ENCODE measurements at regions not wholly inside any gene's neighbourhood (a gene's known extent, or its start where the extent isn't known, plus 50 kb on each side); places are given as distances from the start of the nearest gene placed in this dataset.
"Not testable (repeated sequence)": the region's sequence is repeated elsewhere in the genome, so short reads cannot be mapped to it uniquely, and the experiment has no call there.

DNA sequence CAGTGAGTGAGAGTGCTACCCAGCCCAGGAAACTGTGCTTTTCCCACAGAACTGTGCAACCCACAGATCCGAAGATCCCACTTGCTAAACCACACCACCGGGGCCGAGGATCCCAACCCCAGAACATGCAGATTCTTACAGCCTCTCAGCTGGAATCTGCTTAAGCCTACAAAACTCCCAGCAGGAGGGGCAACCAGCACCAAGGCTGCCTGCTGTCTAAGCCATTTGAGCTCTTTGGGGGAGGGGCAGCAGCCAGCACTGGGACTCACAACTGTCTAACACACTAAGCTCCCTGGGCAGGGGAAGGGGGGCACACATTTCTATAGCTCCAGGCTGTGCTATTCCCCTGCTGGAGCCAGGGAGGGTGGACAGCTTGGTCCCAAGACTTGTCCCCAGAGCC lies 529.9 kb downstream of the XPNPEP1 start:
- DNase-seq, result peak in 1 of 3 experiments; percentile 7

DNA sequence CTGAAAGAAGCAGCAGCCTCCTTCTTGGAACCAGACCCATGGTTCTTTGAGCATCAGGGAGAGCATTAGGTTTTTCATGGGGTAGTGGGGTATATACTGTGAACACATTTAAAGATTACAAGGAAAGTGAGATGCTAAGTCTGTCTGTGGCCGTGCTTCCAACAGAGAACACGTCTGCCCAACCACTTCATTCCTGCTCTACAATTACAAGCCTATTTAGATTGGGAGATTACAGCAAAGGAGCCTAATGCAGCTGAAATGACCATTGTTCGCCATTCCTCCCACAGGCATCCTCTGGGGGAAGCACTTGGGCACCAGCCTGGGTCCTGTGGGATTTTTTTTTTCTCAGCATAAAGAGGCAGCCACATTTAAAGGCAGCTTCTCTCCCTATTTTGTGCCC lies 536.4 kb downstream of the XPNPEP1 start:
- no peak for DNase-seq

DNA sequence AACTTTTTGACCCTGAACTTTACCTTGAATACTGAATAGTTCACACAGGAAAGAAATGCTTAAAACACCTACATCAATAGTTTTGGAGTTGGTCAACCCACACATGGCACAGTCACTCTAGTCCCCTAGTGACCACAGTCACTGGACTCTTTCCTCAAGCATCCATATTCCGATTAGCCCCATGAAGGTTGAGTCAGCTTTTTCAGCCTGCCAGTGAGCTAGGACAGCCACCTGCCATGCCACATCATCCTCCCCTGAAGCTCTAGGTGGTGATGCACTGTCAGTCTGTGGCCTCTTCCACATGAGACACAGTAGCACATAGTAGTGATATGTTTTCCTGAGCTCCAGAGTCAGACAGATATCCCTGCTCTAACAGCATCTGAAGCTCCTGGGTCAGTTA lies 537.2 kb downstream of the XPNPEP1 start:
- no peak for DNase-seq

DNA sequence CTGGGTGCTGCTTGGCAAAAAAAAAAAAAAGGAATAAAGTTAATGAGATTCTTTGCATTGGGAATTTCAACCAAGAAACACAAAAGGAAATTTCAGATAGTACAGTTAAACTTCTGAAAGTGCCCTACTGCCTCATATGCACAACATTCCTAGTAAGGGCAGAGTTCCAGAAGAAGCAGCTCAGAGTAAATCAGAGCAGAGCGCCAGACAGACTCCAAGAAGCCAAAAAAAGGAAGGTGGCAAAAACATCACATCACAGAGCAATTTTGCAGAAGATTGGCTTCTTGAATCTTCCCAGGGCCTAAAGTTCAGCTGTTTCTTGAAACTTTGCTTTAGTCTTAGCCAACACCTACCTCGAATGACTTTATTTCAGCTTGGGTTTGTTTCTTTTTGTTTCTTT lies 544.1 kb downstream of the XPNPEP1 start:
- DNase-seq, result no peak

DNA sequence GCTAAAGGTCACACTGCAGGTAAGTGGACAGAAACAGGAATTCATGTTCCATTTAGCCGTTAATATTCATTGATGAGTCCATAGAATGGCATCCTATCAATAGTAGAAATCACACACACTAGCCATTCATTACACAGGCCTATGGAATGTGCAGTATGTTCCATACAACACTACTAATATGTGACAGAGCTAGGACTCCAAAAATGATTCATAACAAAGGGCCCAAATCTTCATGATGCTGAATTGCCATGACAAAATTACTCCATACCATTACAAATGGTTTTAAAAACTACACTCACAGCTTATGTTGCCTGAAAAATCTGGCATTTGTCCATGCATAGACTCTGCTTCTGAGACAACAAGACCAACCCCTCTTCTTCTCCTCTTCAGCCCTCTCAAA lies 549.1 kb downstream of the XPNPEP1 start:
- DNase-seq, result no peak

GRCh38 chr10:109359316-109359715 lies 564.0 kb downstream of the XPNPEP1 start:
- no peak for DNase-seq

GRCh38 chr10:109358325-109358724 lies 565.0 kb downstream of the XPNPEP1 start:
- DNase-seq, result no peak

GRCh38 chr10:109348324-109348723 lies 575.0 kb downstream of the XPNPEP1 start:
- DNase-seq, result no peak

- no peak for DNase-seq
These were observed 580.0 kb downstream of the XPNPEP1 start for GRCh38 chr10:109343293-109343692.

- no peak for DNase-seq
These were observed 581.3 kb downstream of the XPNPEP1 start for GRCh38 chr10:109341986-109342385.

GRCh38 chr10:109328001-109328400 lies 595.3 kb downstream of the XPNPEP1 start:
- DNase-seq, result no peak

GRCh38 chr10:109327266-109327665 lies 596.0 kb downstream of the XPNPEP1 start:
- no peak for DNase-seq

DNA sequence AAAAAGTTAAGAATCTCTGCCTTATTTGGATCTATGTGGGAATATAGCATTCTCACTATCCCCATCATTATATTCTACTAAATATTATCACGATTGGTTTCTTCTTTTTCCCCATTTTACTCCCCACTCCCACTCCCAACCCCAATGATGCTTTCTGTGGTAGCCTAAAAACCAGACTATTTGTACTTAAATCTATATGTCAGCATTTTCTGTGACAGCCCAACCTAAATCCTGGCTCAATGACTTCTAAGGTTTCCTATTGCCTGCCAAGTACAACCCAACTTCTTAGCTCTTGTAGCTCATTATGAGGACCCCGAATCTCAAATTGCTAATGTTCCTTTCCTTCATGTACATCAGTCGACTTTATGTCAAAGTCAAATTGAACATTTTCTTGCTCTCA lies 598.6 kb downstream of the XPNPEP1 start:
- DNase-seq, result no peak

DNA sequence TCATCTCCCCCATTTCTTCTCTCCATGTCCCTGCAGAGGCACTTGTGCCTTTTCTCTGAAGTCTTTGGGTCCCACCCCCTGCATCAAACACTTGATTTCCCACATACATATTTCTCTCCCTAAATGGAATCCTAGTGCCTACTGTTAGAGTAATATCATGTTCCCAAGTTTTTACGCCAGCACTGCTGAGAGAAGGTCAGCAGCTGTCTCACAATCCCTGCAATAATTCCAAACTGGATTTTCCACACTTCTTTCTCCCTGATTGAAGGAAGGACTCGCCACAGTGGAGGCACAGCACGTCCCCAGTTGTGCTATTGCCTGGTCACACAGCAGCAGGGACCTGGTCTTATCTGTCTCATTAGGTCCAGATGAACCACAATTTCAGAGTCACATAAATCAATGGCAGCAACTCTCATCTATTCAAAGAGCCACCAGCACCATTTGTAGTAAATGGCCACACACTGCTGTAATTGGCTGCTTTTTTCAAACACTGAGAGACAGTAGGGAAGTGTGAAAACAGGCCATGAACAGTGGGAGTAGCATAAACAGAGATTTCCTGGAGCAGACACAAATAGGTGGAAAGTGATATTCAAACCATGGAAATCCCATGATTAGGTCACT lies 605.5 kb downstream of the XPNPEP1 start:
- DNase-seq, result no peak

DNA sequence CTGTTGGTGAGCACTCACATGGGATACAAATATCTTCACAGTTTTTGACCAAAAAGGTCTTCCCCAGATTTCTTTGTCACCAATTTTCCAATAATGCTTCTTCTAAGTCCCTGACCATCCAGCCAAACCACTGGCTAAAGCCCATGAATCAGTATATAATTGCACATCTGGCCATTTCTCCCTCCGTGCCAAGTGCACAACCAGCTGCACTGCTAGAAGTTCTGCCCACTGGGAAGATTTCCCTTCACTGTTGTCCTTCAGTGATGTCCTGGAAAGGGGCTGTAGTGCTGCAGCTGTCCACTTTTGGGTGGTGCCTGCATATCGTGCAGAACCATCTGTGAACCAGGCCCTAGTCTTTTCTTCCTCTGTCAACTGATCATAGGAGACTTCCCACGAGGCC lies 609.3 kb downstream of the XPNPEP1 start:
- not testable (repeated sequence) for DNase-seq

GRCh38 chr10:109312555-109312954 lies 610.8 kb downstream of the XPNPEP1 start:
- not testable (repeated sequence) for DNase-seq

- DNase-seq, result no peak
These were observed 614.3 kb downstream of the XPNPEP1 start for GRCh38 chr10:109308971-109309370.

GRCh38 chr10:109307102-109307501 lies 616.2 kb downstream of the XPNPEP1 start:
- DNase-seq, result not testable (repeated sequence)

DNA sequence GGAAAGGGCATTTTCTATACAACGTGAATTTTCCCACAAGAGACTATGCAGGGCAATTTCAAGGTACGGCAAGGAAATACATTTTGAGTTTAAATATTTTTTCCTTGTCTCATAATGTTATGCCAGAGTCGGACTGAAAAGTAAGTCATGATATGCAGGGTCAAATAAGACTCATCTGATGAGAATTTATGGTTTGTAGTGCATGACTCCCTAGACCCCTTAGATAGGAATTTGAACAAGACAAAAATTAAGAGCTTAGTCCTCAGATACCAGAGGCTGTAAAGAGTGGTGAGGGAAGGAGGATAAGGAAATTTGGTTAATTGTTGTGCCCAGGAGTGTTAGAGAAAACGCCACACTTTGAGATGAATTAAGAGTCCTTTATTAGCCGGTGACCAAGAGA lies 616.6 kb downstream of the XPNPEP1 start:
- DNase-seq, result no peak

- no peak for DNase-seq
These were observed 635.5 kb downstream of the XPNPEP1 start for GRCh38 chr10:109287858-109288257.

DNA sequence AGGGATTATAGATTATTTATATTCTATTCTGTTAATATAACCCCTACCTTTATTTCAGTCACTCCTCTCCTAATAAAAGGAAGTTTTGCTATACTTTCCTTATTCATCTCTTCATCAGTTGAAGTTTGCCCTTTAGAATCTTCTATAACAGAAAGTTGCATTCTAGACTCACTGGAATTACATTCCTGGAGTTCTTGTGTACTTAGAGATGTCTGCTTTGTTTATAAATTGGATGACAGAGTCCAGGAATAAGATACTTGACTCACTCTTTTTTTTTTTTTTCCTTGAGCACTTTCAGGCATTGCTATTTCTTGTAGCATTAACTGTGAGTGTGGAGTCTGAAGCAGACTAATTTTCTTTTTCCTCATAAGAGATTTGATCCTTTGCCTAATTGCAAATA lies 640.8 kb downstream of the XPNPEP1 start:
- no peak for DNase-seq

DNA sequence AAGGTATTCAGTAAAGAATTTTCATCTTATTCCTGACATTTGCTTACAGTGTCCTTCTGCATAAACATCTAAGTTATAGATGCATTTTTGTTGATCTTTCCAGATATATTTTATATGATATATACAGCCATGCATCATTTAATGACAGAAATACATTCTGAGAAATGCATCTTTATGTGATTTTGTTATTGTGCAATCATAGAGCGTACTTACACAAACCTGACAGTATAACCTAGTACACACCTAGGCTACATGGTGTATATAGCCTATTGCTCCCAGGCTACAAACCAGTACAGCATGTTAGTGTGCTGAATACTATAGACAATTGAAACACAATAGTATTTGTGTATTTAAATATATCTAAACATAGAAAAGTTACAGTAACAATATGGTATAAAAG lies 642.0 kb downstream of the XPNPEP1 start:
- no peak for DNase-seq

DNA sequence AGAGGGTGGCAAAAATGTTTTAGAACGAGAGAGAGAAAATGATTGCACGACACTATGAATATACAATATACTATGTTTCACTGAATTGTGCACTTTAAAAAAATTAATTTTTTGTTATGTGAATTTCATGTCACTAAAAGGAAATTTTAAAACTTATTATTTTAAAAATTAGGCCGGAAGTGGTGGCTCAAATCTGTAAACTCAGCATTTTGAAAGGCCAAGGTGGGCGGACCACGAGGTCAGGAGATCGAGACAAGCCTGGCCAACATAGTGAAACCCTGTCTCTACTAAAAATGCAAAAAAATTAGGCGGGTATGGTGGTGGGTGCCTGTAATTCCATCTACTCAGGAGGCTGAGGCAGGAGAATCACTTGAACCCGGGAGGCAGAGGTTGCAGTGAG lies 642.5 kb downstream of the XPNPEP1 start:
- no peak for DNase-seq

- no peak for DNase-seq
These were observed 645.9 kb downstream of the XPNPEP1 start for GRCh38 chr10:109277456-109277855.

- DNase-seq, result no peak
These were observed 647.4 kb downstream of the XPNPEP1 start for GRCh38 chr10:109275960-109276359.

- DNase-seq, result no peak
These were observed 648.6 kb downstream of the XPNPEP1 start for GRCh38 chr10:109274681-109275080.

Measured in NCI-H1417 (cell line).